ENCODE measurements at regions not wholly inside any gene's neighbourhood (a gene's known extent, or its start where the extent isn't known, plus 50 kb on each side); places are given as distances from the start of the nearest gene placed in this dataset.

DNA sequence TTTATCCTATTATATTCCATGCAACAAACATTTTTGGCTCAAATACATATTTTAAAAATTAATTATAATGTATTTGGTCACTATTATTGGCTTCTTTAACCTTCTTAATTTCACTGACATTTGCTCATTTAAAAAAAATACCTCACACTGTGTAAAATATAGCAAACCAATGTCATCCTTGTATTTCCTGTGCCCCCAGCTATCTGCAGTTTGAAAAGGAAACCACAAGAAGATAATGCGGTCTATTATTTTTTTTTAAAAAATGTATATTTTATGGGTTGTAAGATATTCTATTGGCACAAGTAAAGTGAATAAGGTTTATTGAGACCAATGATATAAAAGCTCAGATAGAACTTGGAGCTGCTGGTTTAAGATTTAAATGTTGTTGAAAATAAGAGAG lies 904.2 kb downstream of the SI start:
- TF ChIP-seq, protein P1, sequence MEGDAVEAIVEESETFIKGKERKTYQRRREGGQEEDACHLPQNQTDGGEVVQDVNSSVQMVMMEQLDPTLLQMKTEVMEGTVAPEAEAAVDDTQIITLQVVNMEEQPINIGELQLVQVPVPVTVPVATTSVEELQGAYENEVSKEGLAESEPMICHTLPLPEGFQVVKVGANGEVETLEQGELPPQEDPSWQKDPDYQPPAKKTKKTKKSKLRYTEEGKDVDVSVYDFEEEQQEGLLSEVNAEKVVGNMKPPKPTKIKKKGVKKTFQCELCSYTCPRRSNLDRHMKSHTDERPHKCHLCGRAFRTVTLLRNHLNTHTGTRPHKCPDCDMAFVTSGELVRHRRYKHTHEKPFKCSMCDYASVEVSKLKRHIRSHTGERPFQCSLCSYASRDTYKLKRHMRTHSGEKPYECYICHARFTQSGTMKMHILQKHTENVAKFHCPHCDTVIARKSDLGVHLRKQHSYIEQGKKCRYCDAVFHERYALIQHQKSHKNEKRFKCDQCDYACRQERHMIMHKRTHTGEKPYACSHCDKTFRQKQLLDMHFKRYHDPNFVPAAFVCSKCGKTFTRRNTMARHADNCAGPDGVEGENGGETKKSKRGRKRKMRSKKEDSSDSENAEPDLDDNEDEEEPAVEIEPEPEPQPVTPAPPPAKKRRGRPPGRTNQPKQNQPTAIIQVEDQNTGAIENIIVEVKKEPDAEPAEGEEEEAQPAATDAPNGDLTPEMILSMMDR (IDR thresholded peaks at IDR 0.05): no peak
- TF ChIP-seq EZH2 (IDR thresholded peaks at IDR 0.05; ENCODE audit: borderline replicate concordance, insufficient read depth, low read depth, low read length, poor library complexity, severe bottlenecking): no peak

All from B cell (primary cell).